Dermis blood vessel endothelial cell (primary cell): ENCODE measurements at regions not wholly inside any gene's neighbourhood (a gene's known extent, or its start where the extent isn't known, plus 50 kb on each side); places are given as distances from the start of the nearest gene placed in this dataset.
"Not testable (repeated sequence)": the region's sequence is repeated elsewhere in the genome, so short reads cannot be mapped to it uniquely, and the experiment has no call there.

Experiments used
- DNase-seq: peaks from one replicate; pipeline ENCODE4 v3.0.0; 2010

- no peak for DNase-seq
These were observed 211.8 kb downstream of the TOMM20 start for GRCh38 chr1:234916840-234917239.

GRCh38 chr1:234915924-234916675, 212.5 kb downstream of the TOMM20 start:
- no peak for DNase-seq

- DNase-seq = no peak
These were observed 213.9 kb downstream of the TOMM20 start for GRCh38 chr1:234914606-234915290.

- DNase-seq = no peak
These were observed 214.9 kb downstream of the TOMM20 start for GRCh38 chr1:234913771-234914170.

- no peak for DNase-seq
These were observed 215.4 kb downstream of the TOMM20 start for GRCh38 chr1:234913278-234913649.

- no peak for DNase-seq
These were observed 215.9 kb downstream of the TOMM20 start for GRCh38 chr1:234912548-234913277.

- DNase-seq = peak; percentile 89
These were observed 216.8 kb downstream of the TOMM20 start for GRCh38 chr1:234911787-234912186.

GRCh38 chr1:234911136-234911535, 217.5 kb downstream of the TOMM20 start:
- DNase-seq = not testable (repeated sequence)

- DNase-seq = no peak
These were observed 218.8 kb downstream of the TOMM20 start for GRCh38 chr1:234909851-234910250.

GRCh38 chr1:234909307-234909810, 219.3 kb downstream of the TOMM20 start:
- DNase-seq = no peak

- DNase-seq = no peak
These were observed 220.1 kb downstream of the TOMM20 start for GRCh38 chr1:234908571-234908970.

- DNase-seq = no peak
These were observed 220.7 kb downstream of the TOMM20 start for GRCh38 chr1:234907940-234908405.

GRCh38 chr1:234907208-234907939, 221.3 kb downstream of the TOMM20 start:
- no peak for DNase-seq

- no peak for DNase-seq
These were observed 222.0 kb downstream of the TOMM20 start for GRCh38 chr1:234906654-234907053.

GRCh38 chr1:234902774-234903547, 225.7 kb downstream of the TOMM20 start:
- no peak for DNase-seq

- no peak for DNase-seq
These were observed 227.1 kb downstream of the TOMM20 start for GRCh38 chr1:234901491-234902049.

GRCh38 chr1:234900595-234900994, 228.0 kb downstream of the TOMM20 start:
- DNase-seq = no peak

GRCh38 chr1:234899730-234900072, 228.9 kb downstream of the TOMM20 start:
- DNase-seq = no peak

GRCh38 chr1:234899041-234899729, 229.5 kb downstream of the TOMM20 start:
- DNase-seq = peak; percentile 66

GRCh38 chr1:234898455-234899033, 230.1 kb downstream of the TOMM20 start:
- DNase-seq = no peak
